HepG2 (cell line): ENCODE measurements at regions not wholly inside any gene's neighbourhood (a gene's known extent, or its start where the extent isn't known, plus 50 kb on each side); places are given as distances from the start of the nearest gene placed in this dataset.

ENCODE experiments used
- ARID2 ChIP-seq: sonication (generic); formaldehyde crosslinking; IDR thresholded peaks from 2 replicates; pipeline ENCODE4 v1.8.1; 2022; ENCODE audit warnings: mild to moderate bottlenecking, missing genetic modification reagents, borderline replicate concordance
- BCL6 ChIP-seq: IDR thresholded peaks from 2 replicates; pipeline ENCODE4 v1.6.1; 2016; ENCODE audit warnings: missing genetic modification reagents, missing compliant biosample characterization
- BORCS8-MEF2B ChIP-seq: sonication (generic); formaldehyde crosslinking; IDR thresholded peaks from 2 replicates; pipeline ENCODE4 v1.8.0; 2022; ENCODE audit warnings: mild to moderate bottlenecking, missing genetic modification reagents
- CBX2 ChIP-seq, 2 experiments: fragments of 200-600 bp in 1 of 2; sonication (generic); formaldehyde crosslinking in 1 of 2; IDR thresholded peaks; 2 replicates each; pipeline versions ENCODE4 v1.7.0 to v1.8.1; 2018 to 2022; ENCODE audit warnings: low read depth in 2 of 2, low read length in 1 of 2, mild to moderate bottlenecking in 1 of 2, missing genetic modification reagents in 1 of 2
- FOSL1 ChIP-seq: sonication (generic); formaldehyde crosslinking; IDR thresholded peaks from 2 replicates; pipeline ENCODE4 v1.9.0; 2021; ENCODE audit warnings: missing genetic modification reagents, borderline replicate concordance
- HBP1 ChIP-seq: IDR thresholded peaks from 2 replicates; pipeline ENCODE4 v1.6.1; 2016; ENCODE audit warnings: low read depth, control low read depth
- HMGXB3 ChIP-seq: sonication (generic); formaldehyde crosslinking; IDR thresholded peaks from 2 replicates; pipeline ENCODE4 v1.4.0; 2020; ENCODE audit warnings: missing genetic modification reagents, borderline replicate concordance
- KDM5B ChIP-seq: sonication (generic); formaldehyde crosslinking; IDR thresholded peaks from 2 replicates; pipeline ENCODE4 v1.4.0; 2020; ENCODE audit warnings: missing genetic modification reagents, mild to moderate bottlenecking, borderline replicate concordance
- KLF15 ChIP-seq: sonication (generic); formaldehyde crosslinking; IDR thresholded peaks from 2 replicates; pipeline ENCODE4 v1.8.1; 2023; ENCODE audit warnings: borderline replicate concordance, mild to moderate bottlenecking, inconsistent platforms, missing genetic modification reagents, mixed read lengths
- MEIS1 ChIP-seq: sonication (generic); formaldehyde crosslinking; IDR thresholded peaks from 2 replicates; pipeline ENCODE4 v1.9.0; 2021; ENCODE audit warnings: mild to moderate bottlenecking, missing genetic modification reagents, moderate library complexity, borderline replicate concordance
- MNT ChIP-seq: fragments of 450-650 bp; IDR thresholded peaks from 2 replicates; pipeline ENCODE4 v1.6.1; 2016
- MTERF4 ChIP-seq: sonication (generic); formaldehyde crosslinking; IDR thresholded peaks from 2 replicates; pipeline ENCODE4 v1.8.0; 2023; ENCODE audit warnings: mild to moderate bottlenecking, missing genetic modification reagents
- NBN ChIP-seq: fragments of 450-650 bp; conservative IDR thresholded peaks from 2 replicates; pipeline ENCODE4 v1.6.1; 2017
- NFYC ChIP-seq: IDR thresholded peaks from 2 replicates; pipeline ENCODE4 v1.6.1; 2016; ENCODE audit warnings: missing genetic modification reagents, missing compliant biosample characterization
- PAF1 ChIP-seq: IDR thresholded peaks from 2 replicates; pipeline ENCODE4 v1.6.1; 2016; ENCODE audit warnings: missing genetic modification reagents, missing compliant biosample characterization
- RFX1 ChIP-seq: fragments of 450-650 bp; IDR thresholded peaks from 2 replicates; pipeline ENCODE4 v1.6.1; 2017
- SIX4 ChIP-seq: sonication (generic); formaldehyde crosslinking; IDR thresholded peaks from 2 replicates; pipeline ENCODE4 v1.4.0; 2020; ENCODE audit warnings: missing genetic modification reagents
- ZFP1 ChIP-seq: IDR thresholded peaks from 2 replicates; pipeline ENCODE4 v1.6.1; 2016
- ZNF225 ChIP-seq: sonication (generic); formaldehyde crosslinking; IDR thresholded peaks from 2 replicates; pipeline ENCODE4 v1.4.0; 2020; ENCODE audit warnings: mild to moderate bottlenecking, missing genetic modification reagents
- ZNF569 ChIP-seq: sonication (generic); formaldehyde crosslinking; IDR thresholded peaks from 2 replicates; pipeline ENCODE4 v1.5.0; 2020; ENCODE audit warnings: mild to moderate bottlenecking, missing genetic modification reagents, moderate library complexity, borderline replicate concordance
- ZNF570 ChIP-seq: sonication (generic); formaldehyde crosslinking; IDR thresholded peaks from 2 replicates; pipeline ENCODE4 v1.4.0; 2020; ENCODE audit warnings: mild to moderate bottlenecking, missing genetic modification reagents, borderline replicate concordance
- ZNF879 ChIP-seq: sonication (generic); formaldehyde crosslinking; IDR thresholded peaks from 2 replicates; pipeline ENCODE4 v1.8.1; 2023; ENCODE audit warnings: missing genetic modification reagents

- TF ChIP-seq MNT (peak; percentile 91), ZNF225 (CRISPR knock-in tag) (no peak), NFYC (CRISPR knock-in tag) (no peak; the same call in 1 of the 2 replicates), ZNF570 (CRISPR knock-in tag) (no peak), KLF15 (CRISPR knock-in tag) (no peak), BORCS8-MEF2B (CRISPR knock-in tag) (no peak), NBN (no peak), ZFP1 (CRISPR knock-in tag) (peak; percentile 88; the same call in 1 of the 2 replicates), ZNF879 (0 out of 2 replicates have a peak, but pooled peaks have one; percentile 37), PAF1 (CRISPR knock-in tag) (no peak), CBX2 (IDR thresholded peaks at IDR 0.05; ENCODE audit: low read depth, low read length) (no peak), CBX2 (CRISPR knock-in tag; IDR thresholded peaks at IDR 0.05; ENCODE audit: low read depth) (no peak), ZNF569 (CRISPR knock-in tag) (no peak), HBP1 (CRISPR knock-in tag) (peak; percentile 88), HMGXB3 (peak; percentile 91; the same call in 1 of the 2 replicates), ARID2 (no peak), SIX4 (CRISPR knock-in tag) (peak; percentile 53; the same call in 1 of the 2 replicates), MEIS1 (CRISPR knock-in tag) (peak; percentile 82), RFX1 (peak; percentile 89), BCL6 (peak; percentile 87), FOSL1 (CRISPR knock-in tag) (peak; percentile 98), MTERF4 (CRISPR knock-in tag) (no peak; the same call in none of the 2 replicates), KDM5B (CRISPR knock-in tag) (peak; percentile 64; the same call in 1 of the 2 replicates)
These were observed 459.7 kb downstream of the SOX9 start (continued) for GRCh38 chr17:72580321-72581127.
